Breast epithelium (tissue), 3 donors: ENCODE measurements at regions not wholly inside any gene's neighbourhood (a gene's known extent, or its start where the extent isn't known, plus 50 kb on each side); places are given as distances from the start of the nearest gene placed in this dataset.

ENCODE experiments used
- POLR2A ChIP-seq: fragments of 450-650 bp; IDR thresholded peaks from one replicate; pipeline ENCODE4 v1.6.1; 2016; ENCODE audit warnings: antibody characterized with exemption, mild to moderate bottlenecking, moderate library complexity
- TF ChIP-seq, protein P1 (sequence below), 3 donors: fragments of 450-650 bp; IDR thresholded peaks; one replicate each; pipeline ENCODE4 v1.5.1; 2016 to 2017; ENCODE audit warnings: antibody characterized with exemption in 3 of 3, mild to moderate bottlenecking in 3 of 3, moderate library complexity in 3 of 3

DNA sequence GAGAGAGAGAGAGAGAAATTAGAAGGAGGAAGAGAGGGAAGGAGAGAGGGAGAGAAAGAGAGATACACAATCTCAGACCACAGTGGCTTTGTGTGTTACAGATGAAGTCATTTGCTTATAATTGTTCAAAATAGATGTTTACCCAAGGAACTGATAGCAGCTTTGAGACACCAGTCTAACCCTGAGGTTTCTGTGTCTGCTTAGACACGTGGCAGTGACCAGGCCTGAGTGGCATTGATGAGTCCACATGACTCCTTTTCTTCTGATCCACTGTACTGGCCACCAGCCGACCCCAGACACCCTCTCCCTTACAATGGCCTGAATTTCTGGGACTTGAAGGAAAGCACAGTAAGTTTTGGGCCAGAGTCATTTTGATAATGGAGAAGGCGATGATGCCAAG, 104.9 kb downstream of the DUSP10 start:
- TF ChIP-seq, protein P1, sequence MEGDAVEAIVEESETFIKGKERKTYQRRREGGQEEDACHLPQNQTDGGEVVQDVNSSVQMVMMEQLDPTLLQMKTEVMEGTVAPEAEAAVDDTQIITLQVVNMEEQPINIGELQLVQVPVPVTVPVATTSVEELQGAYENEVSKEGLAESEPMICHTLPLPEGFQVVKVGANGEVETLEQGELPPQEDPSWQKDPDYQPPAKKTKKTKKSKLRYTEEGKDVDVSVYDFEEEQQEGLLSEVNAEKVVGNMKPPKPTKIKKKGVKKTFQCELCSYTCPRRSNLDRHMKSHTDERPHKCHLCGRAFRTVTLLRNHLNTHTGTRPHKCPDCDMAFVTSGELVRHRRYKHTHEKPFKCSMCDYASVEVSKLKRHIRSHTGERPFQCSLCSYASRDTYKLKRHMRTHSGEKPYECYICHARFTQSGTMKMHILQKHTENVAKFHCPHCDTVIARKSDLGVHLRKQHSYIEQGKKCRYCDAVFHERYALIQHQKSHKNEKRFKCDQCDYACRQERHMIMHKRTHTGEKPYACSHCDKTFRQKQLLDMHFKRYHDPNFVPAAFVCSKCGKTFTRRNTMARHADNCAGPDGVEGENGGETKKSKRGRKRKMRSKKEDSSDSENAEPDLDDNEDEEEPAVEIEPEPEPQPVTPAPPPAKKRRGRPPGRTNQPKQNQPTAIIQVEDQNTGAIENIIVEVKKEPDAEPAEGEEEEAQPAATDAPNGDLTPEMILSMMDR (IDR thresholded peaks at IDR 0.05): no peak
- no peak for TF ChIP-seq POLR2A
